ENCODE measurements at regions not wholly inside any gene's neighbourhood (a gene's known extent, or its start where the extent isn't known, plus 50 kb on each side); places are given as distances from the start of the nearest gene placed in this dataset.

DNA sequence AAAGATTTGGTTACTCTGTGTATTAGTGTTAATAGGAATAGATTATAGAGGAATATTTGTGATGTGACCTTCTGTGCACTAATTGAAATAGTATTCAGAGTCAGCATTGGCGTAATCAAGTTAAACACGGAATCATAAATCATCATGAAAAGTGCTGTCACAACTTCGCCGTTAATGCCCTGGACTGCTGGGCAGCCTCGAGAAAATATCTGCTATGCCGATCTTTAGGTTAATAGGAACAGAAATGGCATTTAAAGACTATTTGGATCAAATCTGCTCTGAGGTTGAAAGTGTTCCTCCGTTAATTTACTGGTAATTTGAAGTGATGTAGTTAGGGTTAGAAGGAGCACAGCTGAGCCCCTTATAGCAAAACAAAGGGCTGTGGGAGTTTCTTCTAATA, 219.0 kb downstream of the MZT1 start:
- no peaks in the 10 kb centered on the region for H3K4me1 Mint-ChIP-seq

GRCh38 chr13:72507416-72508199, 219.8 kb downstream of the MZT1 start:
- ATAC-seq (ENCODE audit: low read depth) (no peak), DNase-seq (no peak)
- Mint-ChIP-seq H3K4me1 (no peaks in the 10 kb centered on the region), H3K36me3 (ENCODE audit: low read depth) (no peaks in the 10 kb centered on the region), H3K4me3 (no peak overlapping the region), H3K9me3 (no peaks in the 10 kb centered on the region), H3K27ac (no peak overlapping the region), H3K27me3 (no peaks in the 10 kb centered on the region)
- intact Hi-C loops (cut with micrococcal nuclease) = no loop called here
- ChIA-PET POLR2A (no interaction called here), CTCF (no interaction called here)
- no peak for TF ChIP-seq CTCF (IDR thresholded peaks at IDR 0.05)

More for the DNA sequence above, 219.0 kb downstream of the MZT1 start:
- ChIA-PET POLR2A (no interaction called here), CTCF (no interaction called here)
- no peak for ATAC-seq (ENCODE audit: low read depth)
- no peaks in the 10 kb centered on the region for H3K9me3 Mint-ChIP-seq
- intact Hi-C loops (cut with micrococcal nuclease) = no loop called here
- H3K27ac Mint-ChIP-seq = no peak overlapping the region
- H3K4me3 Mint-ChIP-seq = no peak overlapping the region
- H3K36me3 Mint-ChIP-seq (ENCODE audit: low read depth) = no peaks in the 10 kb centered on the region
- no peaks in the 10 kb centered on the region for H3K27me3 Mint-ChIP-seq
- TF ChIP-seq CTCF (IDR thresholded peaks at IDR 0.05) = no peak
- DNase-seq = no peak

- ATAC-seq (ENCODE audit: low read depth) (no peak), DNase-seq (no peak)
- CTCF ChIA-PET = no interaction called here
- no peaks in the 10 kb centered on the region for H3K4me1 Mint-ChIP-seq
- no peaks in the 10 kb centered on the region for H3K27me3 Mint-ChIP-seq
- H3K4me3 Mint-ChIP-seq = no peak overlapping the region
- no peak overlapping the region for H3K27ac Mint-ChIP-seq
- no peak for TF ChIP-seq CTCF (IDR thresholded peaks at IDR 0.05)
- no peaks in the 10 kb centered on the region for H3K9me3 Mint-ChIP-seq
- intact Hi-C loops (cut with micrococcal nuclease) = no loop called here
- H3K36me3 Mint-ChIP-seq (ENCODE audit: low read depth) = no peaks in the 10 kb centered on the region
- POLR2A ChIA-PET = no interaction called here
Observed at GRCh38 chr13:72506706-72507105, 220.7 kb downstream of the MZT1 start.

DNA sequence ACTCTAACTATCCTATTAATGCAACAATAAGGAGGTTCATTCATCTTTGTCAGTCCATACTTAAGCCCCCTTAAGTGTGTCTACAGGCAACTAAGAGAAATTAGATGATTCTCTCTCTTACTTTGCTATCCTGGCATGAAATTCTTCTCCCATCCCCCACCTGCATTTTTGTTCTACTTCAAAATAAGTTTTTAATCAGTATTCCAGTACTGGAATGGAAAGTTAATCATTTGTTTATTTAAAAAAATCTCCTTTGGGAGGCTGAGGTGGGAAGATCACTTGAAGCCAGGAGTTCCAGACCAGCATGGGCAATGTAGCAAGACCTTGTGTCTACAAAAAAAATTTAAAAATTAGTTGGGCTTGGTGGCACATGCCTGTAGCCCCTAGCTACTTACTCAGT, 222.1 kb downstream of the MZT1 start:
- CTCF ChIA-PET = no interaction called here
- POLR2A ChIA-PET = no interaction called here
- H3K27ac Mint-ChIP-seq = no peak overlapping the region
- ATAC-seq (ENCODE audit: low read depth) (no peak), DNase-seq (no peak)
- H3K36me3 Mint-ChIP-seq (ENCODE audit: low read depth) = no peaks in the 10 kb centered on the region
- TF ChIP-seq CTCF (IDR thresholded peaks at IDR 0.05) = no peak
- H3K9me3 Mint-ChIP-seq = no peaks in the 10 kb centered on the region
- no peaks in the 10 kb centered on the region for H3K27me3 Mint-ChIP-seq
- no peaks in the 10 kb centered on the region for H3K4me1 Mint-ChIP-seq
- H3K4me3 Mint-ChIP-seq = no peak overlapping the region
- intact Hi-C loops (cut with micrococcal nuclease) = no loop called here

GRCh38 chr13:72504131-72504841, 223.1 kb downstream of the MZT1 start:
- H3K27ac Mint-ChIP-seq = no peak overlapping the region
- H3K36me3 Mint-ChIP-seq (ENCODE audit: low read depth) = no peaks in the 10 kb centered on the region
- intact Hi-C loops (cut with micrococcal nuclease) = no loop called here
- H3K27me3 Mint-ChIP-seq = no peaks in the 10 kb centered on the region
- no peak for TF ChIP-seq CTCF (IDR thresholded peaks at IDR 0.05)
- no peak overlapping the region for H3K4me3 Mint-ChIP-seq
- no peak for ATAC-seq (ENCODE audit: low read depth)
- DNase-seq = no peak
- H3K9me3 Mint-ChIP-seq = no peaks in the 10 kb centered on the region
- ChIA-PET CTCF (no interaction called here), POLR2A (no interaction called here)
- H3K4me1 Mint-ChIP-seq = no peaks in the 10 kb centered on the region

Measured in activated B cell treated with CpG ODN at 0.5 μM for 24 hours (primary cell).